CD4-positive, alpha-beta T cell (primary cell): ENCODE measurements at regions not wholly inside any gene's neighbourhood (a gene's known extent, or its start where the extent isn't known, plus 50 kb on each side); places are given as distances from the start of the nearest gene placed in this dataset.

Source experiments
- ATAC-seq: fragments of 200-7000 bp; cut with Tn5 transposase; one replicate; pipeline ENCODE4 v1.10.0; 2022; ENCODE audit warnings: mild to moderate bottlenecking; ENCODE audit not compliant: poor library complexity
- CTCF ChIA-PET: fragments of 350-600 bp; sonication (Branson Sonifier 250); formaldehyde crosslinking; loops from one replicate; lab custom pipeline; 2021; ENCODE audit warnings: antibody characterized with exemption, inconsistent platforms; lab: Charles Lee
- POLR2A ChIA-PET: fragments of 350-600 bp; sonication (Branson Sonifier 250); formaldehyde crosslinking; loops from one replicate; lab custom pipeline; 2021; ENCODE audit warnings: antibody characterized with exemption, inconsistent platforms; lab: Charles Lee
- DNase-seq, 14 experiments: peaks; one replicate each; pipeline ENCODE4 v3.0.0-alpha.2; 2013 to 2020; ENCODE audit warnings: mixed read lengths in 2 of 14
- H3K27ac ChIP-seq, 2 donors: one replicate each; pipeline versions ENCODE4 v1.5.1 to v1.7.0; 2013; ENCODE audit warnings: low read length in 2 of 2, low read depth in 1 of 2, mild to moderate bottlenecking in 1 of 2
- H3K27me3 ChIP-seq, 2 experiments: 1 replicate in 1 of 2; 2 replicates in 1 of 2; pipeline versions ENCODE4 v1.6.1 to v1.7.0; 2013; ENCODE audit warnings: low read length in 2 of 2, control low read depth in 1 of 2, mild to moderate bottlenecking in 1 of 2, moderate library complexity in 1 of 2; ENCODE audit not compliant: insufficient read depth in 2 of 2, control insufficient read depth in 1 of 2
- H3K36me3 ChIP-seq: one replicate; pipeline ENCODE4 v1.6.1; 2013; ENCODE audit warnings: low read length, control low read depth; ENCODE audit not compliant: insufficient read depth
- H3K4me1 ChIP-seq: one replicate; pipeline ENCODE4 v1.6.1; 2013; ENCODE audit warnings: low read length, control low read depth; ENCODE audit not compliant: insufficient read depth
- H3K4me3 ChIP-seq: one replicate; pipeline ENCODE4 v1.5.1; 2013; ENCODE audit warnings: mild to moderate bottlenecking, low read length, moderate library complexity
- H3K9me3 ChIP-seq, 2 experiments: 1 replicate in 1 of 2; 2 replicates in 1 of 2; pipeline versions ENCODE4 v1.6.1 to v1.7.0; 2013; ENCODE audit warnings: low read length in 2 of 2, mild to moderate bottlenecking in 2 of 2, control low read depth in 1 of 2, moderate library complexity in 1 of 2; ENCODE audit not compliant: control insufficient read depth in 1 of 2, insufficient read depth in 1 of 2
- H3K27ac Mint-ChIP-seq: one replicate; pipeline ENCODE4 v1.8.0; 2020; ENCODE audit warnings: mixed read lengths
- H3K27me3 Mint-ChIP-seq: one replicate; pipeline ENCODE4 v1.8.0; 2021; ENCODE audit warnings: mixed read lengths
- H3K36me3 Mint-ChIP-seq: one replicate; pipeline ENCODE4 v1.8.0; 2021; ENCODE audit warnings: low read depth, mixed read lengths
- H3K4me1 Mint-ChIP-seq: one replicate; pipeline ENCODE4 v1.8.0; 2021; ENCODE audit warnings: low read depth, mixed read lengths
- H3K4me3 Mint-ChIP-seq: one replicate; pipeline ENCODE4 v1.8.0; 2020; ENCODE audit warnings: mild to moderate bottlenecking, mixed read lengths
- H3K9me3 Mint-ChIP-seq: one replicate; pipeline ENCODE4 v1.8.0; 2020; ENCODE audit warnings: mixed read lengths
- CTCF ChIP-seq: fragments of 200-600 bp; IDR thresholded peaks from one replicate; pipeline ENCODE4 v1.8.0; 2022; ENCODE audit warnings: antibody characterized with exemption, mild to moderate bottlenecking
- intact Hi-C, 2 experiments: fragments of 100-400 bp; cut with DNase I in 1 of 2; cut with micrococcal nuclease in 1 of 2; formaldehyde crosslinking; loops; one replicate each; pipeline versions ENCODE4 v1.15.1 to v1.9.0; 2023 to 2025; cut with DNase I, micrococcal nuclease

GRCh38 chr7:153523320-153524015, 528.7 kb upstream of the DPP6 start:
- ATAC-seq, result no peak

GRCh38 chr7:153524070-153524601, 528.1 kb upstream of the DPP6 start:
- H3K27me3 ChIP-seq, result no peaks in the 10 kb centered on the region
- H3K27ac Mint-ChIP-seq, result no peak overlapping the region
- H3K36me3 Mint-ChIP-seq, result no peaks in the 10 kb centered on the region
- H3K4me3 Mint-ChIP-seq, result no peak overlapping the region
- intact Hi-C loops, result no loop called here
- H3K9me3 ChIP-seq, result peaks cover 0 to 22% of the 10 kb centered on the region in 2 experiments
- H3K4me1 ChIP-seq, result no peaks in the 10 kb centered on the region
- POLR2A ChIA-PET, result no interaction called here
- ATAC-seq (no peak), DNase-seq (no peak)
- no peak for TF ChIP-seq CTCF
- no peaks in the 10 kb centered on the region for H3K36me3 ChIP-seq
- peaks cover 2% of the 10 kb centered on the region for H3K9me3 Mint-ChIP-seq
- no peak overlapping the region for H3K4me3 ChIP-seq
- H3K4me1 Mint-ChIP-seq, result no peaks in the 10 kb centered on the region
- CTCF ChIA-PET, result no interaction called here
- no peaks in the 10 kb centered on the region for H3K27me3 Mint-ChIP-seq
- H3K27ac ChIP-seq, result no peak overlapping the region

More at GRCh38 chr7:153523320-153524015, 528.7 kb upstream of the DPP6 start:
- H3K27me3 ChIP-seq, result no peaks in the 10 kb centered on the region
- no peaks in the 10 kb centered on the region for H3K4me1 ChIP-seq
- POLR2A ChIA-PET, result no interaction called here
- intact Hi-C loops, result no loop called here
- CTCF ChIA-PET, result no interaction called here
- H3K27me3 Mint-ChIP-seq, result no peaks in the 10 kb centered on the region
- no peak overlapping the region for H3K27ac Mint-ChIP-seq
- H3K36me3 Mint-ChIP-seq, result no peaks in the 10 kb centered on the region
- H3K27ac ChIP-seq, result no peak overlapping the region
- H3K36me3 ChIP-seq, result no peaks in the 10 kb centered on the region
- peaks cover 2% of the 10 kb centered on the region for H3K9me3 Mint-ChIP-seq
- H3K4me3 ChIP-seq, result no peak overlapping the region
- no peak overlapping the region for H3K4me3 Mint-ChIP-seq
- no peak for DNase-seq
- no peak for TF ChIP-seq CTCF
- H3K4me1 Mint-ChIP-seq, result no peaks in the 10 kb centered on the region
- peaks cover 0 to 21% of the 10 kb centered on the region in 2 experiments for H3K9me3 ChIP-seq

- ChIA-PET CTCF (no interaction called here), POLR2A (no interaction called here)
- Histone ChIP-seq H3K36me3 (no peaks in the 10 kb centered on the region), H3K4me1 (no peaks in the 10 kb centered on the region), H3K27ac (no peak overlapping the region), H3K27me3 (no peaks in the 10 kb centered on the region), H3K4me3 (no peak overlapping the region), H3K9me3 (peaks cover 0 to 23% of the 10 kb centered on the region in 2 experiments)
- intact Hi-C loops, result no loop called here
- Mint-ChIP-seq H3K4me3 (no peak overlapping the region), H3K27me3 (no peaks in the 10 kb centered on the region), H3K36me3 (no peaks in the 10 kb centered on the region), H3K4me1 (no peaks in the 10 kb centered on the region), H3K27ac (no peak overlapping the region), H3K9me3 (no peaks in the 10 kb centered on the region)
- no peak for DNase-seq
- TF ChIP-seq CTCF, result no peak
- ATAC-seq, result no peak
Observed at GRCh38 chr7:153529100-153529499, 523.1 kb upstream of the DPP6 start.
